NB4 (cell line): ENCODE measurements at regions not wholly inside any gene's neighbourhood (a gene's known extent, or its start where the extent isn't known, plus 50 kb on each side); places are given as distances from the start of the nearest gene placed in this dataset.

Experiments
- MYC ChIP-seq: IDR thresholded peaks from 2 replicates; pipeline ENCODE4 v1.6.1; 2011; ENCODE audit warnings: low read depth, low read length
- POLR2A ChIP-seq: IDR thresholded peaks from 2 replicates; pipeline ENCODE4 v1.6.1; 2011; ENCODE audit warnings: mild to moderate bottlenecking; ENCODE audit not compliant: insufficient read length; ENCODE audit errors: extremely low read depth
- TF ChIP-seq, protein P1 (sequence below): IDR thresholded peaks from one replicate; pipeline ENCODE4 v1.5.1; 2012; ENCODE audit warnings: low read depth, low read length
- TF ChIP-seq, protein P2 (sequence below): IDR thresholded peaks from 2 replicates; pipeline ENCODE4 v1.6.1; 2011; ENCODE audit warnings: low read depth, low read length

DNA sequence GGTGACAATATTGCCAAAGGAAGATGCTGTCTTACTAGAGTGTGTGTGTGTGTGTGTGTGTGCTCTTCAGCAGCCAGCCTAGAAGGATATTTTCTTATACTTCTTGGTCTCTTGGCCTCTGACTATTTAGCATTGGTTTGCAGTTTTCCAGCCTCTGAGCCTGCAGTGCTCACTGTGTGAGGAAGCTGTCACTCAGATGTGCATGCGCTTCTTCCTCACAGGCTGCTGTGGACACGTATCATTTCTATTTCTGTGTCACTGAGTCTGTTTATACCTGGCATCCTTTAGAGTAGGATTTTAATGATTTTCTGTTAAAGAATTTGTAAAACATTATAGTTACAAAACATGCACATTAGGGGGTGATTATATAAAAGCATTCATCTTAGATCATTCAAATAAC lies 83.3 kb downstream of the ALDH8A1 start:
- TF ChIP-seq, protein P1, sequence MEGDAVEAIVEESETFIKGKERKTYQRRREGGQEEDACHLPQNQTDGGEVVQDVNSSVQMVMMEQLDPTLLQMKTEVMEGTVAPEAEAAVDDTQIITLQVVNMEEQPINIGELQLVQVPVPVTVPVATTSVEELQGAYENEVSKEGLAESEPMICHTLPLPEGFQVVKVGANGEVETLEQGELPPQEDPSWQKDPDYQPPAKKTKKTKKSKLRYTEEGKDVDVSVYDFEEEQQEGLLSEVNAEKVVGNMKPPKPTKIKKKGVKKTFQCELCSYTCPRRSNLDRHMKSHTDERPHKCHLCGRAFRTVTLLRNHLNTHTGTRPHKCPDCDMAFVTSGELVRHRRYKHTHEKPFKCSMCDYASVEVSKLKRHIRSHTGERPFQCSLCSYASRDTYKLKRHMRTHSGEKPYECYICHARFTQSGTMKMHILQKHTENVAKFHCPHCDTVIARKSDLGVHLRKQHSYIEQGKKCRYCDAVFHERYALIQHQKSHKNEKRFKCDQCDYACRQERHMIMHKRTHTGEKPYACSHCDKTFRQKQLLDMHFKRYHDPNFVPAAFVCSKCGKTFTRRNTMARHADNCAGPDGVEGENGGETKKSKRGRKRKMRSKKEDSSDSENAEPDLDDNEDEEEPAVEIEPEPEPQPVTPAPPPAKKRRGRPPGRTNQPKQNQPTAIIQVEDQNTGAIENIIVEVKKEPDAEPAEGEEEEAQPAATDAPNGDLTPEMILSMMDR: no peak
- TF ChIP-seq POLR2A (no peak), MYC (no peak)
- TF ChIP-seq, protein P2, sequence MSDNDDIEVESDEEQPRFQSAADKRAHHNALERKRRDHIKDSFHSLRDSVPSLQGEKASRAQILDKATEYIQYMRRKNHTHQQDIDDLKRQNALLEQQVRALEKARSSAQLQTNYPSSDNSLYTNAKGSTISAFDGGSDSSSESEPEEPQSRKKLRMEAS: no peak
